ENCODE measurements at regions not wholly inside any gene's neighbourhood (a gene's known extent, or its start where the extent isn't known, plus 50 kb on each side); places are given as distances from the start of the nearest gene placed in this dataset.

DNA sequence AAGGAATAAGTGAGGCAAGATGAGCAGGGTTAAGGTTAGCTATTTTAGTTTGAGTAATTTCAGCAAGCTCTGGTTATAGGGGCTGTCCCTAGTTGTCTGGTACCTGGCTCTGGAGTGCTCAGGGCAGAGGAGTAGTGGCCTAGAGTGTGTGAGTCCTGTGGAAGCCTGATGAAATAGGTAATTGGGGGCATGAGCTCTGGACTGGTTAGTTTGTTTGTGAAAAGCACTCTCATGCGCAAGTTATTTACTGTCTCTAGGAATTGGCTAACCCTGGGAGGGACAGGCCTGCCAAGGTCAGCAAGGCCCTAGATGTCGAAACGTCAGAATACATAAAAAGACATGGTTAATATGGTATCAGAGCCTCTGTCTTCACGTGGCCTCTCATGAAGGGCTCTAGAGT is 900.1 kb downstream of the PCDH17 start (continued):
- TF ChIP-seq, protein P1, sequence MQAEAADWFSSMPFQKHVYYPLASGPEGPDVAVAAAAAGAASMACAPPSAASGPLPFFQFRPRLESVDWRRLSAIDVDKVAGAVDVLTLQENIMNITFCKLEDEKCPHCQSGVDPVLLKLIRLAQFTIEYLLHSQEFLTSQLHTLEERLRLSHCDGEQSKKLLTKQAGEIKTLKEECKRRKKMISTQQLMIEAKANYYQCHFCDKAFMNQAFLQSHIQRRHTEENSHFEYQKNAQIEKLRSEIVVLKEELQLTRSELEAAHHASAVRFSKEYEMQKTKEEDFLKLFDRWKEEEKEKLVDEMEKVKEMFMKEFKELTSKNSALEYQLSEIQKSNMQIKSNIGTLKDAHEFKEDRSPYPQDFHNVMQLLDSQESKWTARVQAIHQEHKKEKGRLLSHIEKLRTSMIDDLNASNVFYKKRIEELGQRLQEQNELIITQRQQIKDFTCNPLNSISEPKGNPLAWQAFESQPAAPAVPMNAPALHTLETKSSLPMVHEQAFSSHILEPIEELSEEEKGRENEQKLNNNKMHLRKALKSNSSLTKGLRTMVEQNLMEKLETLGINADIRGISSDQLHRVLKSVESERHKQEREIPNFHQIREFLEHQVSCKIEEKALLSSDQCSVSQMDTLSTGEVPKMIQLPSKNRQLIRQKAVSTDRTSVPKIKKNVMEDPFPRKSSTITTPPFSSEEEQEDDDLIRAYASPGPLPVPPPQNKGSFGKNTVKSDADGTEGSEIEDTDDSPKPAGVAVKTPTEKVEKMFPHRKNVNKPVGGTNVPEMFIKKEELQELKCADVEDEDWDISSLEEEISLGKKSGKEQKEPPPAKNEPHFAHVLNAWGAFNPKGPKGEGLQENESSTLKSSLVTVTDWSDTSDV (CRISPR knock-in tag; IDR thresholded peaks at IDR 0.05) = no peak
- TF ChIP-seq, protein P2, sequence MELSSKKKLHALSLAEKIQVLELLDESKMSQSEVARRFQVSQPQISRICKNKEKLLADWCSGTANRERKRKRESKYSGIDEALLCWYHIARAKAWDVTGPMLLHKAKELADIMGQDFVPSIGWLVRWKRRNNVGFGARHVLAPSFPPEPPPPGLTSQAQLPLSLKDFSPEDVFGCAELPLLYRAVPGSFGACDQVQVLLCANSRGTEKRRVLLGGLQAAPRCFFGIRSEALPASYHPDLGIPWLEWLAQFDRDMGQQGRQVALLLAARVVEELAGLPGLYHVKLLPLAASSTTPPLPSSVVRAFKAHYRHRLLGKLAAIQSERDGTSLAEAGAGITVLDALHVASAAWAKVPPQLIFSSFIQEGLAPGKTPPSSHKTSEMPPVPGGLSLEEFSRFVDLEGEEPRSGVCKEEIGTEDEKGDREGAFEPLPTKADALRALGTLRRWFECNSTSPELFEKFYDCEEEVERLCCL (CRISPR knock-in tag; IDR thresholded peaks at IDR 0.05; ENCODE audit: borderline replicate concordance) = no peak
- TF ChIP-seq, protein P3, sequence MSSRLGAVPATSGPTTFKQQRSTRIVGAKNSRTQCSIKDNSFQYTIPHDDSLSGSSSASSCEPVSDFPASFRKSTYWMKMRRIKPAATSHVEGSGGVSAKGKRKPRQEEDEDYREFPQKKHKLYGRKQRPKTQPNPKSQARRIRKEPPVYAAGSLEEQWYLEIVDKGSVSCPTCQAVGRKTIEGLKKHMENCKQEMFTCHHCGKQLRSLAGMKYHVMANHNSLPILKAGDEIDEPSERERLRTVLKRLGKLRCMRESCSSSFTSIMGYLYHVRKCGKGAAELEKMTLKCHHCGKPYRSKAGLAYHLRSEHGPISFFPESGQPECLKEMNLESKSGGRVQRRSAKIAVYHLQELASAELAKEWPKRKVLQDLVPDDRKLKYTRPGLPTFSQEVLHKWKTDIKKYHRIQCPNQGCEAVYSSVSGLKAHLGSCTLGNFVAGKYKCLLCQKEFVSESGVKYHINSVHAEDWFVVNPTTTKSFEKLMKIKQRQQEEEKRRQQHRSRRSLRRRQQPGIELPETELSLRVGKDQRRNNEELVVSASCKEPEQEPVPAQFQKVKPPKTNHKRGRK (CRISPR knock-in tag; IDR thresholded peaks at IDR 0.05) = no peak
- TF ChIP-seq SALL1 (CRISPR knock-in tag; IDR thresholded peaks at IDR 0.05) (peak; percentile 47), PLRG1 (conservative IDR thresholded peaks at IDR 0.05) (no peak), SIX1 (CRISPR knock-in tag; IDR thresholded peaks at IDR 0.05; ENCODE audit: borderline replicate concordance) (no peak), HNRNPK (IDR thresholded peaks at IDR 0.05; ENCODE audit: low read depth, low read length, poor library complexity, severe bottlenecking) (no peak), BCL6 (CRISPR knock-in tag; IDR thresholded peaks at IDR 0.05) (peak; percentile 79), ZNF333 (CRISPR knock-in tag; IDR thresholded peaks at IDR 0.05; ENCODE audit: borderline replicate concordance) (no peak), SCMH1 (CRISPR knock-in tag; IDR thresholded peaks at IDR 0.05; ENCODE audit: borderline replicate concordance) (no peak), RARA (CRISPR knock-in tag; IDR thresholded peaks at IDR 0.05) (0 out of 2 replicates have a peak, but pooled peaks have one; percentile 43), ZFYVE20 (CRISPR knock-in tag; IDR thresholded peaks at IDR 0.05; ENCODE audit: borderline replicate concordance, low read depth) (no peak), AGO2 (optimal IDR thresholded peaks at IDR 0.05; ENCODE audit: low read depth, low read length) (no peak), GATAD2A (CRISPR knock-in tag; IDR thresholded peaks at IDR 0.05) (peak; percentile 34; the same call in 1 of the 2 replicates)
- TF ChIP-seq, protein P4, sequence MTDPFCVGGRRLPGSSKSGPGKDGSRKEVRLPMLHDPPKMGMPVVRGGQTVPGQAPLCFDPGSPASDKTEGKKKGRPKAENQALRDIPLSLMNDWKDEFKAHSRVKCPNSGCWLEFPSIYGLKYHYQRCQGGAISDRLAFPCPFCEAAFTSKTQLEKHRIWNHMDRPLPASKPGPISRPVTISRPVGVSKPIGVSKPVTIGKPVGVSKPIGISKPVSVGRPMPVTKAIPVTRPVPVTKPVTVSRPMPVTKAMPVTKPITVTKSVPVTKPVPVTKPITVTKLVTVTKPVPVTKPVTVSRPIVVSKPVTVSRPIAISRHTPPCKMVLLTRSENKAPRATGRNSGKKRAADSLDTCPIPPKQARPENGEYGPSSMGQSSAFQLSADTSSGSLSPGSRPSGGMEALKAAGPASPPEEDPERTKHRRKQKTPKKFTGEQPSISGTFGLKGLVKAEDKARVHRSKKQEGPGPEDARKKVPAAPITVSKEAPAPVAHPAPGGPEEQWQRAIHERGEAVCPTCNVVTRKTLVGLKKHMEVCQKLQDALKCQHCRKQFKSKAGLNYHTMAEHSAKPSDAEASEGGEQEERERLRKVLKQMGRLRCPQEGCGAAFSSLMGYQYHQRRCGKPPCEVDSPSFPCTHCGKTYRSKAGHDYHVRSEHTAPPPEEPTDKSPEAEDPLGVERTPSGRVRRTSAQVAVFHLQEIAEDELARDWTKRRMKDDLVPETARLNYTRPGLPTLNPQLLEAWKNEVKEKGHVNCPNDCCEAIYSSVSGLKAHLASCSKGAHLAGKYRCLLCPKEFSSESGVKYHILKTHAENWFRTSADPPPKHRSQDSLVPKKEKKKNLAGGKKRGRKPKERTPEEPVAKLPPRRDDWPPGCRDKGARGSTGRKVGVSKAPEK (CRISPR knock-in tag; IDR thresholded peaks at IDR 0.05; ENCODE audit: borderline replicate concordance) = no peak
- TF ChIP-seq, protein P5, sequence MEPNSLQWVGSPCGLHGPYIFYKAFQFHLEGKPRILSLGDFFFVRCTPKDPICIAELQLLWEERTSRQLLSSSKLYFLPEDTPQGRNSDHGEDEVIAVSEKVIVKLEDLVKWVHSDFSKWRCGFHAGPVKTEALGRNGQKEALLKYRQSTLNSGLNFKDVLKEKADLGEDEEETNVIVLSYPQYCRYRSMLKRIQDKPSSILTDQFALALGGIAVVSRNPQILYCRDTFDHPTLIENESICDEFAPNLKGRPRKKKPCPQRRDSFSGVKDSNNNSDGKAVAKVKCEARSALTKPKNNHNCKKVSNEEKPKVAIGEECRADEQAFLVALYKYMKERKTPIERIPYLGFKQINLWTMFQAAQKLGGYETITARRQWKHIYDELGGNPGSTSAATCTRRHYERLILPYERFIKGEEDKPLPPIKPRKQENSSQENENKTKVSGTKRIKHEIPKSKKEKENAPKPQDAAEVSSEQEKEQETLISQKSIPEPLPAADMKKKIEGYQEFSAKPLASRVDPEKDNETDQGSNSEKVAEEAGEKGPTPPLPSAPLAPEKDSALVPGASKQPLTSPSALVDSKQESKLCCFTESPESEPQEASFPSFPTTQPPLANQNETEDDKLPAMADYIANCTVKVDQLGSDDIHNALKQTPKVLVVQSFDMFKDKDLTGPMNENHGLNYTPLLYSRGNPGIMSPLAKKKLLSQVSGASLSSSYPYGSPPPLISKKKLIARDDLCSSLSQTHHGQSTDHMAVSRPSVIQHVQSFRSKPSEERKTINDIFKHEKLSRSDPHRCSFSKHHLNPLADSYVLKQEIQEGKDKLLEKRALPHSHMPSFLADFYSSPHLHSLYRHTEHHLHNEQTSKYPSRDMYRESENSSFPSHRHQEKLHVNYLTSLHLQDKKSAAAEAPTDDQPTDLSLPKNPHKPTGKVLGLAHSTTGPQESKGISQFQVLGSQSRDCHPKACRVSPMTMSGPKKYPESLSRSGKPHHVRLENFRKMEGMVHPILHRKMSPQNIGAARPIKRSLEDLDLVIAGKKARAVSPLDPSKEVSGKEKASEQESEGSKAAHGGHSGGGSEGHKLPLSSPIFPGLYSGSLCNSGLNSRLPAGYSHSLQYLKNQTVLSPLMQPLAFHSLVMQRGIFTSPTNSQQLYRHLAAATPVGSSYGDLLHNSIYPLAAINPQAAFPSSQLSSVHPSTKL (CRISPR knock-in tag; IDR thresholded peaks at IDR 0.05) = peak; percentile 58

Measured in HepG2 (cell line).